Panc1 (cell line): ENCODE measurements at regions not wholly inside any gene's neighbourhood (a gene's known extent, or its start where the extent isn't known, plus 50 kb on each side); places are given as distances from the start of the nearest gene placed in this dataset.

ENCODE experiments used
- ATAC-seq: fragments of 200-7000 bp; cut with Tn5 transposase; 2 replicates; pipeline ENCODE4 v1.9.1; 2020; ENCODE audit warnings: mild to moderate bottlenecking, moderate library complexity
- BruUV-seq: library from RNA; stranded (reverse); fragments of 400-500 nt; replicated peaks from 2 replicates; lab custom pipeline; 2021; lab: Mats Ljungman, UMichigan
- CTCF ChIA-PET: fragments of 300-600 bp; sonication (Branson Sonifier 250); formaldehyde crosslinking; loops from one replicate; lab custom pipeline; 2022; ENCODE audit warnings: antibody characterized with exemption; lab: Charles Lee
- POLR2A ChIA-PET: fragments of 300-600 bp; sonication (Branson Sonifier 250); formaldehyde crosslinking; loops from one replicate; lab custom pipeline; 2022; ENCODE audit warnings: antibody characterized with exemption; lab: Charles Lee
- DNase-seq: peaks from one replicate; pipeline ENCODE4 v3.0.0-alpha.2; 2010; ENCODE audit warnings: low read depth, low spot score
- H3K27ac ChIP-seq: 2 replicates; pipeline ENCODE4 v1.5.1; 2011; ENCODE audit warnings: mild to moderate bottlenecking, low read length, inconsistent platforms
- H3K27me3 ChIP-seq: fragments of 200-500 bp; sonication (Bioruptor generic); 2 replicates; pipeline ENCODE4 v1.6.0; 2014; ENCODE audit warnings: low read length, inconsistent platforms; ENCODE audit not compliant: control insufficient read depth, insufficient read depth
- H3K36me3 ChIP-seq: fragments of 200-500 bp; sonication (Bioruptor generic); 2 replicates; pipeline ENCODE4 v1.5.1; 2014; ENCODE audit warnings: inconsistent platforms, mild to moderate bottlenecking, low read length, moderate library complexity; ENCODE audit not compliant: control insufficient read depth, insufficient read depth
- H3K4me1 ChIP-seq: 2 replicates; pipeline ENCODE4 v1.5.1; 2011; ENCODE audit warnings: inconsistent platforms, mild to moderate bottlenecking, low read length, moderate library complexity; ENCODE audit not compliant: control insufficient read depth, insufficient read depth
- H3K4me3 ChIP-seq, 2 experiments: 2 replicates each; pipeline ENCODE4 v1.5.1; 2011 to 2012; ENCODE audit warnings: low read depth in 2 of 2, low read length in 2 of 2, mild to moderate bottlenecking in 2 of 2, inconsistent platforms in 1 of 2, moderate library complexity in 1 of 2
- H3K9me3 ChIP-seq: fragments of 200-500 bp; sonication (Bioruptor generic); 2 replicates; pipeline ENCODE4 v1.5.1; 2014; ENCODE audit warnings: low read depth, mild to moderate bottlenecking, inconsistent platforms, low read length, moderate library complexity; ENCODE audit not compliant: control insufficient read depth, insufficient read depth
- CTCF ChIP-seq: fragments of 450-650 bp; IDR thresholded peaks from 2 replicates; pipeline ENCODE4 v1.5.1; 2017; ENCODE audit warnings: mild to moderate bottlenecking
- POLR2AphosphoS5 ChIP-seq: IDR thresholded peaks from 2 replicates; pipeline ENCODE4 v1.6.1; 2012; ENCODE audit warnings: mild to moderate bottlenecking, low read depth, low read length, moderate library complexity
- SIN3A ChIP-seq: IDR thresholded peaks from 2 replicates; pipeline ENCODE4 v1.6.1; 2012; ENCODE audit warnings: low read depth, mild to moderate bottlenecking, low read length, moderate library complexity, borderline replicate concordance; ENCODE audit not compliant: insufficient read depth
- TCF7L2 ChIP-seq: IDR thresholded peaks from 2 replicates; pipeline ENCODE4 v1.6.1; 2011; ENCODE audit warnings: mild to moderate bottlenecking, low read depth, low read length, inconsistent platforms
- in situ Hi-C: cut with HindIII; loops from 2 replicates; pipeline ENCODE4 v1.10.0; 2016; ENCODE audit warnings: low sequenced_read_pairs, low pct_unique_long_range_greater_than_20kb
- intact Hi-C: fragments of 100-400 bp; cut with micrococcal nuclease; formaldehyde crosslinking; loops from one replicate; pipeline ENCODE4 v1.10.0; 2022; ENCODE audit not compliant: unreplicated experiment
- TF ChIP-seq, protein P1 (sequence below), 2 experiments: IDR thresholded peaks; 2 replicates each; pipeline ENCODE4 v1.6.1; 2011 to 2012; ENCODE audit warnings: low read depth in 2 of 2, control low read depth in 1 of 2, low read length in 1 of 2, mild to moderate bottlenecking in 1 of 2, moderate library complexity in 1 of 2; ENCODE audit not compliant: insufficient read depth in 1 of 2

DNA sequence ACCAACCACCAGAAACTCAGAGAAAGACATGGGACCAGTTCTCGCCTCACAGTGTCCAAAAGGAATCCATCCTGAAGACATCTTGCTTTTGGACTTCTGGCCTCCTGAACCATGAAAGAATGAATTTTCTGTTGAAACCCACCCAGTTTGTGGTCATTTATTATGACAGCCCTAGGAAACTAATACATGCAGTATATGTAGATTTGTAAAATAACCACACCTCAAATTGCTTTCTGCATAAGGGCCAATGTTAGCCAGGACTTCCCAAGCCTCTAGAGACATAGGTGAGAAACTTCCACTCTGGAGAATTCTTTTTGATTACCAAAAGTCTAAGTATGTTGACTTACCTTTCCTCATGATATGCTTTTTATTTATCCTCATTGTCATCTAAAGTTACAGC is 210.5 kb upstream of the SP4 start:
- DNase-seq (no peak), ATAC-seq (no peak)
- intact Hi-C loops, result no loop called here
- no TSS peak for BruUV-seq
- ChIA-PET POLR2A (no interaction called here), CTCF (no interaction called here)
- H3K27me3 ChIP-seq, result no peaks in the 10 kb centered on the region
- H3K36me3 ChIP-seq, result no peaks in the 10 kb centered on the region
- in situ Hi-C loops, result no loop called here
- no peaks in the 10 kb centered on the region for H3K4me1 ChIP-seq
- no peak overlapping the region for H3K27ac ChIP-seq
- H3K4me3 ChIP-seq, result no peak overlapping the region
- TF ChIP-seq, protein P1, sequence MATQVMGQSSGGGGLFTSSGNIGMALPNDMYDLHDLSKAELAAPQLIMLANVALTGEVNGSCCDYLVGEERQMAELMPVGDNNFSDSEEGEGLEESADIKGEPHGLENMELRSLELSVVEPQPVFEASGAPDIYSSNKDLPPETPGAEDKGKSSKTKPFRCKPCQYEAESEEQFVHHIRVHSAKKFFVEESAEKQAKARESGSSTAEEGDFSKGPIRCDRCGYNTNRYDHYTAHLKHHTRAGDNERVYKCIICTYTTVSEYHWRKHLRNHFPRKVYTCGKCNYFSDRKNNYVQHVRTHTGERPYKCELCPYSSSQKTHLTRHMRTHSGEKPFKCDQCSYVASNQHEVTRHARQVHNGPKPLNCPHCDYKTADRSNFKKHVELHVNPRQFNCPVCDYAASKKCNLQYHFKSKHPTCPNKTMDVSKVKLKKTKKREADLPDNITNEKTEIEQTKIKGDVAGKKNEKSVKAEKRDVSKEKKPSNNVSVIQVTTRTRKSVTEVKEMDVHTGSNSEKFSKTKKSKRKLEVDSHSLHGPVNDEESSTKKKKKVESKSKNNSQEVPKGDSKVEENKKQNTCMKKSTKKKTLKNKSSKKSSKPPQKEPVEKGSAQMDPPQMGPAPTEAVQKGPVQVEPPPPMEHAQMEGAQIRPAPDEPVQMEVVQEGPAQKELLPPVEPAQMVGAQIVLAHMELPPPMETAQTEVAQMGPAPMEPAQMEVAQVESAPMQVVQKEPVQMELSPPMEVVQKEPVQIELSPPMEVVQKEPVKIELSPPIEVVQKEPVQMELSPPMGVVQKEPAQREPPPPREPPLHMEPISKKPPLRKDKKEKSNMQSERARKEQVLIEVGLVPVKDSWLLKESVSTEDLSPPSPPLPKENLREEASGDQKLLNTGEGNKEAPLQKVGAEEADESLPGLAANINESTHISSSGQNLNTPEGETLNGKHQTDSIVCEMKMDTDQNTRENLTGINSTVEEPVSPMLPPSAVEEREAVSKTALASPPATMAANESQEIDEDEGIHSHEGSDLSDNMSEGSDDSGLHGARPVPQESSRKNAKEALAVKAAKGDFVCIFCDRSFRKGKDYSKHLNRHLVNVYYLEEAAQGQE (IDR thresholded peaks at IDR 0.05; ENCODE audit: insufficient read depth in 1 of 2, low read depth in 2 of 2, low read length in 1 of 2), result no peak
- TF ChIP-seq CTCF, result no peak
- no peaks in the 10 kb centered on the region for H3K9me3 ChIP-seq

- no TSS peak for BruUV-seq
- no peak for ATAC-seq
- Histone ChIP-seq H3K4me3 (no peak overlapping the region), H3K4me1 (no peaks in the 10 kb centered on the region), H3K27me3 (no peaks in the 10 kb centered on the region), H3K9me3 (no peaks in the 10 kb centered on the region), H3K27ac (no peak overlapping the region), H3K36me3 (no peaks in the 10 kb centered on the region)
- TF ChIP-seq SIN3A (no peak), TCF7L2 (no peak), CTCF (no peak), POLR2AphosphoS5 (no peak)
- TF ChIP-seq, protein P1 (IDR thresholded peaks at IDR 0.05; ENCODE audit: insufficient read depth in 1 of 2, low read depth in 2 of 2, low read length in 1 of 2), result no peak
- intact Hi-C loops (no loop called here), in situ Hi-C loops (no loop called here)
- DNase-seq, result no peak
- ChIA-PET CTCF (no interaction called here), POLR2A (no interaction called here)
Observed at GRCh38 chr7:21218155-21218554, 209.7 kb upstream of the SP4 start.
